Pancreas (tissue), 10 donors: ENCODE measurements at regions not wholly inside any gene's neighbourhood (a gene's known extent, or its start where the extent isn't known, plus 50 kb on each side); places are given as distances from the start of the nearest gene placed in this dataset.

Experiments used
- ATAC-seq, 4 donors: fragments of 200-7000 bp; cut with Tn5 transposase; one replicate each; pipeline versions ENCODE4 v1.8.0 to v1.9.1; 2020; ENCODE audit warnings: mild to moderate bottlenecking in 4 of 4, moderate library complexity in 4 of 4
- DNase-seq, 6 donors: peaks; one replicate each; pipeline ENCODE4 v3.0.0-alpha.2; 2020
- FAIRE-seq: peaks from 2 replicates; lab custom pipeline; 2012; peaks lifted over from hg19 to GRCh38; lab: Jason Lieb, UNC
- H3K27ac ChIP-seq, 4 donors: fragments of 200-600 bp; sonication (generic); 1 replicate in 3 of 4; 2 replicates in 1 of 4; pipeline versions ENCODE4 v1.5.0 to v1.8.0; 2020
- H3K27me3 ChIP-seq, 4 donors: fragments of 200-600 bp; one replicate each; pipeline ENCODE4 v1.8.0; 2021
- H3K36me3 ChIP-seq, 3 donors: fragments of 200-600 bp; sonication (generic) in 1 of 3; one replicate each; pipeline versions ENCODE4 v1.5.0 to v1.8.0; 2020 to 2021
- H3K4me1 ChIP-seq, 3 donors: fragments of 200-600 bp; one replicate each; pipeline ENCODE4 v1.8.0; 2021
- H3K4me3 ChIP-seq, 4 donors: fragments of 200-600 bp; sonication (generic) in 2 of 4; one replicate each; pipeline versions ENCODE4 v1.5.0 to v1.8.0; 2020 to 2021
- H3K9me3 ChIP-seq, 4 donors: fragments of 200-600 bp; one replicate each; pipeline ENCODE4 v1.8.0; 2021
- WGBS, 2 donors: extraction: QIAGEN DNeasy Blood & Tissue Kit; methylation state at CpG; one replicate each; pipeline ENCODE4 v1.1.7; 2013; 5-methylcytosine and 5-hydroxymethylcytosine counted together
- intact Hi-C, 3 donors: fragments of 100-400 bp; cut with DNase I; formaldehyde crosslinking; loops; one replicate each; pipeline versions ENCODE4 v1.11.1 to v1.14.2; 2022
- TF ChIP-seq, protein P1 (sequence below), 4 donors: fragments of 200-600 bp; sonication (generic) in 3 of 4; IDR thresholded peaks; one replicate each; pipeline versions ENCODE4 v1.5.0 to v1.8.0; 2021; ENCODE audit warnings: antibody characterized with exemption in 4 of 4
- donor health status: healthy with polysubstance abuse.
- donor health status: DM: no; HTN: no; CAD: no; lungs with moderate emphysema.
- donor health status: DM: no; HTN: no; CAD: no.
- donor health status: control.
- donor health status: control.
- donor health status: Bipolar disorder and iron deficiency.
- donor health status: DM: yes; HTN: yes; CAD: no.
- donor health status: DM: no; HTN: no; CAD: no.
- donor health status: DM: no; HTN: no; CAD: no.
- donor health status: DM: yes; HTN: yes; CAD: no.

DNA sequence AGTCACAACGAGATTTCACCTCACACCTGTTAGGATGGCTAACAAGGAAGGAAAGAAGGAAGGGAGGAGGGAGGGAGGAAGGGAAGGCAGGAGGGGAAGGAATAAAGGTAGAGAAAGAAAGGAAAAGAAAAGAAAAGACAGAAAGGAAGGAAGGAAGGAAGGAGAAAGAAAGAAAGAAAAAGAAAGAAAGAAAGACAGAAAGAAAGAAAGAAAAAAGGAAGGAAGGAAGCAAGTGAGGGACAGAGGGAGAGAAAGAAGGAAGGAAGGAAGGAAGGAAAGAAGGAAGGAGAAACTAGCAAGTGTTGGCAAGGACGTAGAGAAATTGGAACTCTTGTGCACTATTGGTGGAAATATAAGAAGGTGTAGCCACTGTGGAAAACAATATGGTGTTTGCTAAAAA is 52.2 kb downstream of the CCDC185 start:
- FAIRE-seq: no peak
- 76 to 93% methylated on average over 2 of the region's 2 CpGs for WGBS, 2 donors

DNA sequence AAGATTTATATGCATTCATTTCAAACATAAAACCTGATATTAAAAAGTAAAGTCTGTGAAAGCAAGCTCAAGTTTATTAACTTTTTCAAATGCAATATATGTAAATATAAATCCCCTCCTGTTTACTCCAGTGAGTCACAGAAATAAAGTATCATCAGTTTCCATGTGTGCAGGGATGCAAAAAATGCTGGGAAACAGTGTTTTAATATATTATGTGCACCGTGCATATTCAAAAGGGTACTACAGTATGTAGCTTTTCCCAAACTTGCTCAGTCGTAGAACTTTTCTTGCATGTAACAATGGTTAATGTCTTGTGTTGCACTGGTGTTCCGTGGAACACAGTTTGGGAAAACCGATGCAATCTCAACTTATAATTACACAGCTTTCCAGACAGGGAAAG is 60.7 kb downstream of the CCDC185 start:
- ATAC-seq: no peak
- intact Hi-C loops: no loop called here

More for the DNA sequence above, 52.2 kb downstream of the CCDC185 start:
- Histone ChIP-seq H3K9me3 (no peaks in the 10 kb centered on the region), H3K4me1 (no peaks in the 10 kb centered on the region), H3K27ac (no peak overlapping the region), H3K27me3 (no peaks in the 10 kb centered on the region), H3K4me3 (no peak overlapping the region), H3K36me3 (no peaks in the 10 kb centered on the region)
- intact Hi-C loops: no loop called here
- ATAC-seq: no peak
- TF ChIP-seq, protein P1, sequence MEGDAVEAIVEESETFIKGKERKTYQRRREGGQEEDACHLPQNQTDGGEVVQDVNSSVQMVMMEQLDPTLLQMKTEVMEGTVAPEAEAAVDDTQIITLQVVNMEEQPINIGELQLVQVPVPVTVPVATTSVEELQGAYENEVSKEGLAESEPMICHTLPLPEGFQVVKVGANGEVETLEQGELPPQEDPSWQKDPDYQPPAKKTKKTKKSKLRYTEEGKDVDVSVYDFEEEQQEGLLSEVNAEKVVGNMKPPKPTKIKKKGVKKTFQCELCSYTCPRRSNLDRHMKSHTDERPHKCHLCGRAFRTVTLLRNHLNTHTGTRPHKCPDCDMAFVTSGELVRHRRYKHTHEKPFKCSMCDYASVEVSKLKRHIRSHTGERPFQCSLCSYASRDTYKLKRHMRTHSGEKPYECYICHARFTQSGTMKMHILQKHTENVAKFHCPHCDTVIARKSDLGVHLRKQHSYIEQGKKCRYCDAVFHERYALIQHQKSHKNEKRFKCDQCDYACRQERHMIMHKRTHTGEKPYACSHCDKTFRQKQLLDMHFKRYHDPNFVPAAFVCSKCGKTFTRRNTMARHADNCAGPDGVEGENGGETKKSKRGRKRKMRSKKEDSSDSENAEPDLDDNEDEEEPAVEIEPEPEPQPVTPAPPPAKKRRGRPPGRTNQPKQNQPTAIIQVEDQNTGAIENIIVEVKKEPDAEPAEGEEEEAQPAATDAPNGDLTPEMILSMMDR (IDR thresholded peaks at IDR 0.05): no peak
- no peak for DNase-seq

DNA sequence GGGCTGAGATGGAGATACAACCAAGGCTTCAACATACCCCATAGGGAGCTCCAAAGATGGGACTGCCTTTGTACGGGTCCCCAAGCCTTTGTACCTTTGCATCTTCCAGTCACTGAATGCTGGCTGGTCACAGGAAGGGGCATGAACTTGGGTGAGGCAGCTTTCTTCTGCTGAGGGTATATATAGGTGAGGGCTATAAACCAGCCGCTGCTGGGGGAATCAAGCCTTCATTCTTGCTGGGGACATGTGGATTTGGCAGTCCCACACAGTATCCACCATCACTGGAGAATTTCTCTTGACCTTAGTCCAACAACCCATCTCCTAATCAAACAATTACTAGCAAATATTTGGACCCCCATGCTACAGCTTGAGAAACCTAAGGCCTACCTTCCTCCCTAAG is 61.7 kb downstream of the CCDC185 start:
- 68 to 91% methylated on average over 2 of the region's 2 CpGs for WGBS, 2 donors
- DNase-seq (no peak), FAIRE-seq (no peak), ATAC-seq (no peak)
- no peaks in the 10 kb centered on the region for H3K4me1 ChIP-seq
- H3K9me3 ChIP-seq: no peaks in the 10 kb centered on the region
- no peaks in the 10 kb centered on the region for H3K36me3 ChIP-seq
- intact Hi-C loops: no loop called here
- no peaks in the 10 kb centered on the region for H3K27me3 ChIP-seq
- TF ChIP-seq, protein P1 (IDR thresholded peaks at IDR 0.05): no peak
- H3K27ac ChIP-seq: no peak overlapping the region
- H3K4me3 ChIP-seq: no peak overlapping the region

More for the DNA sequence above, 60.7 kb downstream of the CCDC185 start:
- TF ChIP-seq, protein P1 (IDR thresholded peaks at IDR 0.05): no peak
- WGBS, 2 donors: 91 to 93% methylated on average over 4 of the region's 4 CpGs
- Histone ChIP-seq H3K4me3 (no peak overlapping the region), H3K9me3 (no peaks in the 10 kb centered on the region), H3K27me3 (no peaks in the 10 kb centered on the region), H3K4me1 (no peaks in the 10 kb centered on the region), H3K36me3 (no peaks in the 10 kb centered on the region), H3K27ac (no peak overlapping the region)
- FAIRE-seq (no peak), DNase-seq (no peak)

DNA sequence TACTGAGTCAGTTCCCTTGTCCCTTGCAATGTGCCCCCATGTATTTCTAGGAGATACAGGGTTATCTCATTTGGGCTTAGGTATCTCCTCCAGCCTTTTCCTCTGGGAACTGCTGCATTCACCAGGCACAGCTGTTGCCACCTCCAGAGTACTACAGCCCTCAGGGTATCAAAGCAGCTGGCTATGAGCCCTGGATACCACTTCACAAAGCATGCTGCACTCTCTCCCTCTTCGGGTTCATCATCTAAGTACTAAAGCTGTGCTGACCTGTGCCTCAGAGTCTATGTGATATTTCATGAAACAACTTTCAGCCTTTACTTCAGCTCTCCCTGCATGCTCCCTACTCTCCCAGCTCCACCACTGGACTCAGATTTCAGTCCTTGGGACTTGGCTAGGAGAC is 62.3 kb downstream of the CCDC185 start:
- H3K27ac ChIP-seq: no peak overlapping the region

DNA sequence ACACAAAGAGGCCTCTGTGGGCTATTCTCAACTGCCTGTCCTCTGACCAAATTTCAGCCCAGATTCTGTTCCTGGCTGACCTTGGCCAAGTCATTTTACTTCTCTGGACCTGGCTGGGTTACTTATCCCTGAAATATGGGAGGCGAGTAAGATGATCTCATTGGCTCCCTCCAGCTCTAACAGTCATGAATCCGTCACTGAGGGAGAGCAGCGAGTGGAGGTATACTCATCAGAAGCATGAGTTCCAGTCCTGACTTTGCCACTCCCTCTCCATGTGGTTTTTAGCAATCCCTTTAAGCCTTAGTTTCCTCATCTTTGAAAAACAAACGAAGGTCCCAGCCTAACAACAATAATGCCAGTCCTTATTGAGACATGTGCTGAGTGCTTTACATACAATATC is 63.5 kb downstream of the CCDC185 start:
- no peak for ATAC-seq
- H3K27me3 ChIP-seq: no peaks in the 10 kb centered on the region

More for the DNA sequence above, 62.3 kb downstream of the CCDC185 start:
- Histone ChIP-seq H3K9me3 (no peaks in the 10 kb centered on the region), H3K27me3 (no peaks in the 10 kb centered on the region), H3K36me3 (no peaks in the 10 kb centered on the region), H3K4me1 (no peaks in the 10 kb centered on the region), H3K4me3 (no peak overlapping the region)
- WGBS, 2 donors: 70 to 71% methylated on average over 1 of the region's 1 CpG
- TF ChIP-seq, protein P1 (IDR thresholded peaks at IDR 0.05): no peak
- no peak for ATAC-seq
- intact Hi-C loops: no loop called here
- no peak for DNase-seq
- FAIRE-seq: no peak

More for the DNA sequence above, 63.5 kb downstream of the CCDC185 start:
- TF ChIP-seq, protein P1 (IDR thresholded peaks at IDR 0.05): no peak
- H3K36me3 ChIP-seq: no peaks in the 10 kb centered on the region
- 82 to 88% methylated on average over 4 of the region's 4 CpGs for WGBS, 2 donors
- DNase-seq: no peak
- H3K4me1 ChIP-seq: no peaks in the 10 kb centered on the region
- H3K27ac ChIP-seq: no peak overlapping the region
- H3K4me3 ChIP-seq: no peak overlapping the region
- intact Hi-C loops: no loop called here
- no peaks in the 10 kb centered on the region for H3K9me3 ChIP-seq
- no peak for FAIRE-seq
